ENCODE measurements at regions not wholly inside any gene's neighbourhood (a gene's known extent, or its start where the extent isn't known, plus 50 kb on each side); places are given as distances from the start of the nearest gene placed in this dataset.
"Not testable (repeated sequence)": the region's sequence is repeated elsewhere in the genome, so short reads cannot be mapped to it uniquely, and the experiment has no call there.

DNA sequence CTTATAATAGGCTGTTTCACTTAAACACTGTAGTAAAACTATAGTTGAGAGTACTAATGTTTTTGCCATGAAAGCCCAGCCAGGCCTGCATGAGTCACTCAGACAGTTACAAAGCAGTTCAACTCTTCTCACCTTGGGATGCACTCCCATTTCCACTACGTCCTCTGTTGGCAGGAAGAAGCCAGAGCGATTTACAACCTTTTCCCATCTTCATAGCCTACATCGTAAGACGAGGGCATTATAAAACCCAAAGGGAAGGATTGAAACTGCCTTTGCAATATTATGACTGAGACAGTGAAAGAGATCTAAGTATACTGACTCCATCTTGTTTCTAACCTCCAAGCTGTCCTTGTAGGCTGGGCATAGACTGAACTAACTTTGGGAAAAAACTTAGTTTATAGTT, 71.8 kb upstream of the CSF1 start:
- peak in 1 of 2 donors; percentile 9 for DNase-seq (ENCODE audit: low spot score in 2 of 2)
- no peak for TF ChIP-seq POLR2A (IDR thresholded peaks at IDR 0.05)
- no peak for TF ChIP-seq CTCF (IDR thresholded peaks at IDR 0.05)
- WGBS, 2 donors: 73 to 78% methylated on average over 4 of the region's 4 CpGs
- intact Hi-C loops (cut with DNase I; ENCODE audit: low total_unique reads): no loop called here
- no peak overlapping the region for H3K4me3 ChIP-seq (ENCODE audit: low read depth, poor library complexity, severe bottlenecking)

GRCh38 chr1:109837852-109838570, 72.6 kb upstream of the CSF1 start:
- intact Hi-C loops (cut with DNase I; ENCODE audit: low total_unique reads): no loop called here
- DNase-seq (ENCODE audit: low spot score in 2 of 2): peak in 1 of 2 donors; percentile 13
- WGBS, 2 donors: 95 to 96% methylated on average over 2 of the region's 2 CpGs

DNA sequence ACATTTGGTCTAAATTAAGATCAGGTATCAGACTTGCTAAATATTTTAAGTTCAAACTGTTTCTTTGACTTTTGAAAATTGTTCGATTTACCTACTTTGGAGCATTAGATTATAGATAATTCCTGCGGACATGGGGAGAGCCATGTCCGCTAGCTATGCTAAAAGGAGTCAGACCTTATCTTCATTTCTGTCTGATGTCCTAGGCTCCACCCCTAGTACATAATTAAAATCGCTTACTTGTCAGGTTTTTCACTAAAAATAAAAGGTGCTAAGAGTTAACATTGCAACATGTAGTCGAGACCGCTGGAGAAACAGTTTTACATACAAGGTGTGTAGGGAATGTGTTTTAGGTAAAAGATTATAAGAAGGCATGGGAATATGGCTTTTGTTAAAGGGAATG, 71.9 kb upstream of the EPS8L3 start:
- DNase-seq (ENCODE audit: low spot score in 2 of 2); H3K4me3 ChIP-seq (ENCODE audit: low read depth, poor library complexity, severe bottlenecking); intact Hi-C loops (cut with DNase I; ENCODE audit: low total_unique reads): not testable (repeated sequence)
- WGBS, 2 donors: 90 to 95% methylated on average over 6 of the region's 6 CpGs

More at GRCh38 chr1:109837852-109838570, 72.6 kb upstream of the CSF1 start:
- TF ChIP-seq CTCF (IDR thresholded peaks at IDR 0.05) (no peak), POLR2A (IDR thresholded peaks at IDR 0.05) (no peak)
- no peak overlapping the region for H3K4me3 ChIP-seq (ENCODE audit: low read depth, poor library complexity, severe bottlenecking)

GRCh38 chr1:109834951-109835350, 71.2 kb upstream of the EPS8L3 start:
- TF ChIP-seq CTCF (IDR thresholded peaks at IDR 0.05) (no peak), POLR2A (IDR thresholded peaks at IDR 0.05) (no peak)
- intact Hi-C loops (cut with DNase I; ENCODE audit: low total_unique reads): no loop called here
- DNase-seq (ENCODE audit: low spot score in 2 of 2): peak in 1 of 2 donors; percentile 18
- H3K4me3 ChIP-seq (ENCODE audit: low read depth, poor library complexity, severe bottlenecking): no peak overlapping the region

DNA sequence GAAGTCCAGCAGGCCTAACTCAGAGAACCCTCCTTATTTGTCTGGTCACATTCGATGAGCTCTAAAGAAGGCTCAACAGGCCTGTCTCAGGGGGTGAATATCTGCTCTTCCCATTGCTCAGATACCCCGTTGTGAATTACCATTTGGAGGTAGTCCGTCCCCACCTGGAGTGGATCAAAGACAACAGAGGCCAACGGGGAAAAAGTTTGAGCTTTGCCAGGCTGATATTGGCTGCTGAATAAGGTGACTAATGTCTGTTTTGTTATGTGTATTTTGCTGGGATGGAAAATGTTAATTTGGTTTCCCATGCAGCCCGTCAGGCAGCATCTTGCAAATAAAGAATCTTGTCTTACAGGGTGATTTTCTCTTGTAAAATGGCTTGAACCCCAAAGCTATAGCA, 69.2 kb upstream of the EPS8L3 start:
- intact Hi-C loops (cut with DNase I; ENCODE audit: low total_unique reads): no loop called here
- WGBS, 2 donors: 79 to 83% methylated on average over 5 of the region's 5 CpGs
- TF ChIP-seq CTCF (IDR thresholded peaks at IDR 0.05) (no peak), POLR2A (IDR thresholded peaks at IDR 0.05) (no peak)
- peak in 1 of 2 donors; percentile 14 for DNase-seq (ENCODE audit: low spot score in 2 of 2)
- H3K4me3 ChIP-seq (ENCODE audit: low read depth, poor library complexity, severe bottlenecking): no peak overlapping the region

GRCh38 chr1:109828756-109829505, 65.2 kb upstream of the EPS8L3 start:
- WGBS, 2 donors: 61 to 70% methylated on average over 8 of the region's 8 CpGs
- H3K4me3 ChIP-seq (ENCODE audit: low read depth, poor library complexity, severe bottlenecking): no peak overlapping the region
- TF ChIP-seq CTCF (IDR thresholded peaks at IDR 0.05): no peak
- TF ChIP-seq POLR2A (IDR thresholded peaks at IDR 0.05): no peak
- DNase-seq (ENCODE audit: low spot score in 2 of 2): peak in 1 of 2 donors; percentile 20
- intact Hi-C loops (cut with DNase I; ENCODE audit: low total_unique reads): no loop called here

Data from lower leg skin (tissue), 4 donors.